Mammary epithelial cell (primary cell): ENCODE measurements at regions not wholly inside any gene's neighbourhood (a gene's known extent, or its start where the extent isn't known, plus 50 kb on each side); places are given as distances from the start of the nearest gene placed in this dataset.

Source experiments
- CTCF ChIP-seq, 2 donors: IDR thresholded peaks in 1 of 2; conservative IDR thresholded peaks in 1 of 2; 2 replicates each; pipeline ENCODE4 v1.5.1; 2011 to 2012; ENCODE audit warnings: inconsistent platforms in 2 of 2, low read length in 2 of 2, mild to moderate bottlenecking in 2 of 2, control low read depth in 1 of 2, low read depth in 1 of 2; ENCODE audit not compliant: insufficient read depth in 1 of 2; ENCODE audit errors: extremely low read depth in 1 of 2
- EZH2 ChIP-seq: IDR thresholded peaks from 2 replicates; pipeline ENCODE4 v1.6.1; 2012; ENCODE audit warnings: low read length, inconsistent platforms, borderline replicate concordance

- TF ChIP-seq EZH2 (no peak), CTCF (conservative IDR thresholded peaks at IDR 0.05 in 1 of 2, IDR thresholded peaks at IDR 0.05 in 1 of 2; ENCODE audit: extremely low read depth in 1 of 2, insufficient read depth in 1 of 2, low read depth in 1 of 2, low read length in 2 of 2) (no peak)
Measured at GRCh38 chrX:115494161-115494560, 66.8 kb upstream of the PLS3 start.
